Testis (tissue), 2 donors: ENCODE measurements at regions not wholly inside any gene's neighbourhood (a gene's known extent, or its start where the extent isn't known, plus 50 kb on each side); places are given as distances from the start of the nearest gene placed in this dataset.
"Not testable (repeated sequence)": the region's sequence is repeated elsewhere in the genome, so short reads cannot be mapped to it uniquely, and the experiment has no call there.

Experiments used
- DNase-seq: peaks from one replicate; pipeline ENCODE4 v3.0.0-alpha.2; 2019
- H3K27ac ChIP-seq, 2 donors: fragments of 200-600 bp; sonication (generic); one replicate each; pipeline ENCODE4 v1.5.1; 2019
- H3K27me3 ChIP-seq: fragments of 200-600 bp; sonication (generic); one replicate; pipeline ENCODE4 v1.5.1; 2019
- H3K36me3 ChIP-seq: fragments of 200-600 bp; sonication (generic); one replicate; pipeline ENCODE4 v1.5.1; 2017; ENCODE audit warnings: low read depth; ENCODE audit errors: missing control alignments
- H3K4me1 ChIP-seq: fragments of 200-600 bp; sonication (generic); one replicate; pipeline ENCODE4 v1.5.1; 2019
- H3K4me3 ChIP-seq, 2 donors: fragments of 200-600 bp; sonication (generic); one replicate each; pipeline ENCODE4 v1.5.1; 2017 to 2019
- H3K9me3 ChIP-seq: fragments of 200-600 bp; sonication (generic); one replicate; pipeline ENCODE4 v1.5.1; 2017
- POLR2A ChIP-seq: fragments of 450-650 bp; IDR thresholded peaks from one replicate; pipeline ENCODE4 v1.6.1; 2017; ENCODE audit warnings: antibody characterized with exemption, mild to moderate bottlenecking, moderate library complexity
- WGBS, 2 donors: methylation state at CpG; one replicate each; pipeline ENCODE4 v1.1.5; 2018; 5-methylcytosine and 5-hydroxymethylcytosine counted together
- intact Hi-C: fragments of 100-400 bp; cut with DNase I; formaldehyde crosslinking; loops from one replicate; pipeline ENCODE4 v1.15.1; 2023; ENCODE audit warnings: low total_unique reads
- TF ChIP-seq, protein P1 (sequence below), 3 experiments: fragments of 450-650 bp in 2 of 3; fragments of 200-600 bp in 1 of 3; sonication (generic) in 1 of 3; IDR thresholded peaks; one replicate each; pipeline ENCODE4 v1.5.1; 2016 to 2019; ENCODE audit warnings: antibody characterized with exemption in 3 of 3, mild to moderate bottlenecking in 2 of 3, moderate library complexity in 1 of 3

DNA sequence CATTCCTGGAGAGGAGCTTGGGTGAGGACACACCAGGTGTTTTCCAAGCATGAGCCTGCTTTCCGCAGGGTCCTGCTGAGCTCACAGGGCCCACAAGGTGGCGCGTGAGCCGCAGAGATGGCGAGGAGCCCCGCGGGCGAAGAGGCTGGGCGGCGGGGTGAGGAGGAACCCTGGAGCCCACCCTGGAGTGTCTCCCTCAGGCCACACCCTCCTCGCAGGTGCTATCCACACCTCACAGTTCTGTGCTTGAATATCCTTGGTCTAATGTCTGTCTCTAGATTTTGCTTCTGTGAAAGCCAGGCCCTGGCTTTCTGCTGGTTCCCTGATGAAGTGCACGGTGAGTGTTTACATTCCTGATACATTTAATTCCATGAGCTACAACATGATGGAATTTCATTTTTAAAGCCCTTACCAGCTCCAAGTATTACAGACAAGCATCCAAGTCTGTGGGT is 433.6 kb downstream of the ACTR3B start:
- Histone ChIP-seq H3K4me1 (no peaks in the 10 kb centered on the region), H3K27me3 (no peaks in the 10 kb centered on the region), H3K9me3 (no peaks in the 10 kb centered on the region), H3K27ac (no peak overlapping the region), H3K4me3 (no peak overlapping the region), H3K36me3 (no peaks in the 10 kb centered on the region)
- no peak for TF ChIP-seq POLR2A
- TF ChIP-seq, protein P1, sequence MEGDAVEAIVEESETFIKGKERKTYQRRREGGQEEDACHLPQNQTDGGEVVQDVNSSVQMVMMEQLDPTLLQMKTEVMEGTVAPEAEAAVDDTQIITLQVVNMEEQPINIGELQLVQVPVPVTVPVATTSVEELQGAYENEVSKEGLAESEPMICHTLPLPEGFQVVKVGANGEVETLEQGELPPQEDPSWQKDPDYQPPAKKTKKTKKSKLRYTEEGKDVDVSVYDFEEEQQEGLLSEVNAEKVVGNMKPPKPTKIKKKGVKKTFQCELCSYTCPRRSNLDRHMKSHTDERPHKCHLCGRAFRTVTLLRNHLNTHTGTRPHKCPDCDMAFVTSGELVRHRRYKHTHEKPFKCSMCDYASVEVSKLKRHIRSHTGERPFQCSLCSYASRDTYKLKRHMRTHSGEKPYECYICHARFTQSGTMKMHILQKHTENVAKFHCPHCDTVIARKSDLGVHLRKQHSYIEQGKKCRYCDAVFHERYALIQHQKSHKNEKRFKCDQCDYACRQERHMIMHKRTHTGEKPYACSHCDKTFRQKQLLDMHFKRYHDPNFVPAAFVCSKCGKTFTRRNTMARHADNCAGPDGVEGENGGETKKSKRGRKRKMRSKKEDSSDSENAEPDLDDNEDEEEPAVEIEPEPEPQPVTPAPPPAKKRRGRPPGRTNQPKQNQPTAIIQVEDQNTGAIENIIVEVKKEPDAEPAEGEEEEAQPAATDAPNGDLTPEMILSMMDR (IDR thresholded peaks at IDR 0.05), result peak; percentile 33 to 62 (median 36)
- intact Hi-C loops, result no loop called here
- 5 to 23% methylated on average over 11 to 12 of the region's 12 CpGs for WGBS, 2 donors
- DNase-seq, result peak; percentile 61

DNA sequence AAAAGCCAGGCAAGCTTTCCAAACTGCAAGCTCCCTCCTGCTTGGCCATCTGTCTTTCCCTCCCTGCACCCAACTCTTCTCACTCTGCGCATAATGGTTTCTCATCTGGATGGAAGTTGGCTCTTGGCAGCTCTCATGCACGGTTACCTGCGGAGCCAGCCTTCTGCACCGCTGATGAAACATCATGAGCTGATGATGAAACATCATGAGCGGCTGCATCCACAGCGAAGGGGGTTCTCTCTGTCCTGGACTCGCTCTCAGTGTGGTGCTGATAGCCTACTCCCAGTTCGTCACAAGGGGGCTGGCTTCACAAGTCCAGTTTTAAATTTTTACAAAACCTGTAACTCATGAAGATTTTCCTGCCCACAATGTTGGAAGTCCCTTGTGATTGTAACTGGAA is 457.5 kb downstream of the ACTR3B start:
- Histone ChIP-seq H3K9me3 (no peaks in the 10 kb centered on the region), H3K36me3 (no peaks in the 10 kb centered on the region), H3K27ac (no peak overlapping the region), H3K4me1 (no peaks in the 10 kb centered on the region), H3K27me3 (no peaks in the 10 kb centered on the region), H3K4me3 (no peak overlapping the region)
- TF ChIP-seq POLR2A, result no peak
- TF ChIP-seq, protein P1 (IDR thresholded peaks at IDR 0.05), result no peak
- intact Hi-C loops, result no loop called here
- 88 to 95% methylated on average over 8 of the region's 8 CpGs for WGBS, 2 donors
- no peak for DNase-seq

DNA sequence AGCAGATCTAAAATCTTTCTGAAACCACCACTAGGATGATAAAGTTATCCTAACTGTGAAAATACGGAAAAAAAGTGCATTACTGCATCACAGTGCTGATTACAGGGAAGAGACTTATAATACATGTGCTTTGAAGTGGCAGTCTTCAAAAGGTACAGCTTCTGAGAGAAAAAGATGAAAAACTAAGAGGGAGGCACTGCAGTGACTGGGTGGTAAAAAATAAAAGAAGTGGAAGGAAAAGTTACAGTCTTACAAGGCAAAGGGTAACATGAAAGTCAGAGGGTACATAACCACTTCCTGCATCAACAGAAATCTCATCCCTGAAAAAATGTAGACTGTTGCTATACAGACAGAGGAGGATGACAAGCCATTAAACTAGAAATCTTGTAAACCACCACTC is 465.3 kb downstream of the ACTR3B start:
- Histone ChIP-seq H3K27me3 (no peaks in the 10 kb centered on the region), H3K4me1 (no peaks in the 10 kb centered on the region), H3K36me3 (no peaks in the 10 kb centered on the region), H3K4me3 (no peak overlapping the region), H3K27ac (no peak overlapping the region), H3K9me3 (no peaks in the 10 kb centered on the region)
- no peak for DNase-seq
- TF ChIP-seq, protein P1 (IDR thresholded peaks at IDR 0.05), result no peak
- TF ChIP-seq POLR2A, result no peak
- intact Hi-C loops, result no loop called here
- WGBS, 2 donors, result 65 to 74% methylated on average over 1 of the region's 1 CpG

DNA sequence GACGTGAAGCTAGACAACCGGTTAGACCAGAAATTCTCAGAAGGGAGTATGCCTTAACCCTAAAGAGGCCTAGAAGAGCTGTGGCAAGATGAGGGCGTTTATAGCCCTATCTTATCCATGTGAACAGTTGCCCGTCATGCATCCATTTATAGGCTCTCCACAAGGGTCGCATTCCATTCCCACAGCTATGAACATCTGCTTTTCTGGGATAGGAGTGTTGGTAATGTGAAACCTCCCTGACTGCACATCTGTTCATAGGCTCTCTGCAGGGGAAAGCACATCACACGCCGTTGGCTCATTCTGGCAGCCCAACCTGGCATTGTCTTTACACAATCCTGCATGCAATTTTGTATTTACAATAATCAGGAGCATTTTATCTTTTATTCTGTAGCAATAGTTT is 485.6 kb downstream of the ACTR3B start:
- DNase-seq, H3K27me3 ChIP-seq, H3K36me3 ChIP-seq, H3K27ac ChIP-seq, H3K4me3 ChIP-seq, H3K4me1 ChIP-seq, H3K9me3 ChIP-seq, intact Hi-C loops: not testable (repeated sequence)
- 73 to 87% methylated on average over 7 of the region's 7 CpGs for WGBS, 2 donors

DNA sequence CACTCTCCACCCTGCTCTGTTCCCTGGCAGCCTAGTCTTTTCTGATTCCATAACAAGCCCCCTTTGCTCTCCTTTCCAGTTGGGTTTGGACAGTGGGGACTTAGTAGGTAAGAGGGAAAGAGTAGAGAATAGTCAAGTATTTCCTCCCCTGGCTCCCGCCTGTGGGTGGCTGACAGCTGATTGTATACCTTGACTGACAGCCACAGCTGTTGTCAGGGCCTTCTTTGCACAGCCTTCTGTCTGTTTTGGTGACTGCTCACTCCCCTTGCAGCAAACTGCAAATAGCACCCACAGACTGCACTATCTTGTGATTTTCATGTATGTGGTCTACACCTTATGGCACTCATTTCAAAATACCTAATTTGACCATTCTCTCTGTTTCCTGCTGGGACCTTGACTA is 486.3 kb downstream of the ACTR3B start:
- intact Hi-C loops, result no loop called here
- no peak for DNase-seq
- Histone ChIP-seq H3K4me3 (no peak overlapping the region), H3K9me3 (no peaks in the 10 kb centered on the region), H3K27ac (no peak overlapping the region), H3K27me3 (no peaks in the 10 kb centered on the region), H3K36me3 (no peaks in the 10 kb centered on the region), H3K4me1 (no peaks in the 10 kb centered on the region)
- TF ChIP-seq, protein P1 (IDR thresholded peaks at IDR 0.05), result no peak
- TF ChIP-seq POLR2A, result no peak
- WGBS, 2 donors, result 83 to 96% methylated on average over 1 of the region's 1 CpG
